GM23338 (cell line): ENCODE measurements at regions not wholly inside any gene's neighbourhood (a gene's known extent, or its start where the extent isn't known, plus 50 kb on each side); places are given as distances from the start of the nearest gene placed in this dataset.

ENCODE experiments used
- ATAC-seq: fragments of 200-7000 bp; cut with Tn5 transposase; 3 replicates; pipeline ENCODE4 v1.9.1; 2020
- DNase-seq: peaks from one replicate; pipeline ENCODE4 v3.0.0-alpha.2; 2015; ENCODE audit warnings: low spot score
- H2AFZ ChIP-seq: fragments of 200-600 bp; sonication (generic); 2 replicates; pipeline ENCODE4 v1.8.0; 2016; ENCODE audit warnings: antibody characterized with exemption, mild to moderate bottlenecking, moderate library complexity
- H3F3A ChIP-seq: fragments of 200-600 bp; sonication (generic); replicated peaks from 2 replicates; pipeline ENCODE4 v1.8.0; 2017; ENCODE audit warnings: antibody characterized with exemption, mixed run types, low read depth
- H3K27ac ChIP-seq: fragments of 200-600 bp; sonication (generic); 2 replicates; pipeline ENCODE4 v1.6.1; 2016; ENCODE audit warnings: low read depth
- H3K27me3 ChIP-seq: fragments of 200-600 bp; sonication (generic); 2 replicates; pipeline ENCODE4 v1.8.0; 2016; ENCODE audit warnings: mild to moderate bottlenecking, mixed run types, moderate library complexity; ENCODE audit not compliant: insufficient read depth
- H3K36me3 ChIP-seq: fragments of 200-600 bp; sonication (generic); 2 replicates; pipeline ENCODE4 v1.8.0; 2016; ENCODE audit warnings: mild to moderate bottlenecking; ENCODE audit not compliant: insufficient read depth
- H3K4me1 ChIP-seq: fragments of 200-600 bp; sonication (generic); 2 replicates; pipeline ENCODE4 v1.8.0; 2016; ENCODE audit warnings: mild to moderate bottlenecking, moderate library complexity; ENCODE audit not compliant: insufficient read depth
- H3K4me2 ChIP-seq: fragments of 200-600 bp; sonication (generic); 2 replicates; pipeline ENCODE4 v1.7.1; 2017; ENCODE audit warnings: mixed run types
- H3K4me3 ChIP-seq: fragments of 200-600 bp; sonication (generic); 2 replicates; pipeline ENCODE4 v1.6.1; 2016; ENCODE audit warnings: mixed run types
- H3K79me2 ChIP-seq: fragments of 200-600 bp; sonication (generic); replicated peaks from 2 replicates; pipeline ENCODE4 v1.8.0; 2017; ENCODE audit warnings: mild to moderate bottlenecking; ENCODE audit not compliant: insufficient read depth
- H3K9me2 ChIP-seq: fragments of 200-600 bp; sonication (generic); 2 replicates; pipeline ENCODE4 v1.8.0; 2017; ENCODE audit not compliant: insufficient read depth
- H4K20me1 ChIP-seq: fragments of 200-600 bp; sonication (generic); replicated peaks from 2 replicates; pipeline ENCODE4 v1.8.0; 2017; ENCODE audit warnings: mild to moderate bottlenecking; ENCODE audit not compliant: insufficient read depth
- H3K27ac Mint-ChIP-seq: 2 replicates; pipeline ENCODE4 v1.8.0; 2020; ENCODE audit warnings: inconsistent platforms, mild to moderate bottlenecking, moderate library complexity, mixed read lengths
- H3K27me3 Mint-ChIP-seq: 3 replicates; pipeline ENCODE4 v1.8.0; 2022; ENCODE audit warnings: low read depth, mild to moderate bottlenecking, moderate library complexity, mixed read lengths, inconsistent platforms; ENCODE audit not compliant: insufficient read depth, poor library complexity
- H3K36me3 Mint-ChIP-seq: 3 replicates; pipeline ENCODE4 v1.8.0; 2021; ENCODE audit warnings: low read depth, mild to moderate bottlenecking, inconsistent platforms, moderate library complexity, mixed read lengths
- H3K4me1 Mint-ChIP-seq: 3 replicates; pipeline ENCODE4 v1.8.0; 2020; ENCODE audit warnings: mild to moderate bottlenecking, inconsistent platforms, mixed read lengths
- H3K4me3 Mint-ChIP-seq: 3 replicates; pipeline ENCODE4 v1.8.0; 2021; ENCODE audit warnings: moderate library complexity, mild to moderate bottlenecking, inconsistent platforms, mixed read lengths
- H3K9me3 Mint-ChIP-seq: 3 replicates; pipeline ENCODE4 v1.8.0; 2020; ENCODE audit warnings: moderate library complexity, mild to moderate bottlenecking, inconsistent platforms, mixed read lengths
- EZH2 ChIP-seq: fragments of 200-600 bp; sonication (generic); IDR thresholded peaks from one replicate; pipeline ENCODE4 v1.8.0; 2017; ENCODE audit warnings: antibody characterized with exemption, mild to moderate bottlenecking, low read depth; ENCODE audit not compliant: unreplicated experiment
- JUNB ChIP-seq: IDR thresholded peaks from one replicate; pipeline ENCODE4 v1.6.1; 2016; ENCODE audit warnings: antibody characterized with exemption; ENCODE audit not compliant: unreplicated experiment
- NANOG ChIP-seq: IDR thresholded peaks from 2 replicates; pipeline ENCODE4 v1.6.1; 2016; ENCODE audit warnings: antibody characterized with exemption, borderline replicate concordance
- REST ChIP-seq: IDR thresholded peaks from one replicate; pipeline ENCODE4 v1.6.1; 2018; ENCODE audit warnings: antibody characterized with exemption; ENCODE audit not compliant: unreplicated experiment
- STAT1 ChIP-seq: IDR thresholded peaks from one replicate; pipeline ENCODE4 v1.6.1; 2016; ENCODE audit warnings: antibody characterized with exemption; ENCODE audit not compliant: unreplicated experiment
- ZNF114 ChIP-seq: fragments of 250-450 bp; sonication (Bioruptor Pico); IDR thresholded peaks from 2 replicates; pipeline ENCODE4 v1.5.0; 2020; ENCODE audit warnings: mild to moderate bottlenecking, moderate library complexity
- ZNF331 ChIP-seq: fragments of 250-450 bp; sonication (Bioruptor Pico); IDR thresholded peaks from 2 replicates; pipeline ENCODE4 v1.5.0; 2020; ENCODE audit warnings: low read depth, mild to moderate bottlenecking, moderate library complexity

- TF ChIP-seq JUNB (no peak), REST (no peak)
These were observed 159.1 kb upstream of the NDN start (continued) for GRCh38 chr15:23846218-23846617.

GRCh38 chr15:23850666-23851065, 163.6 kb upstream of the NDN start:
- Histone ChIP-seq H3K4me1 (no peaks in the 10 kb centered on the region; the same call in 1 of the 2 replicates), H3K36me3 (no peaks in the 10 kb centered on the region), H3K27ac (no peak overlapping the region), H3K9me2 (no peaks in the 10 kb centered on the region), H4K20me1 (no peaks in the 10 kb centered on the region), H3K4me3 (no peak overlapping the region), H3K27me3 (no peaks in the 10 kb centered on the region), H2AFZ (no peak overlapping the region), H3F3A (no peaks in the 10 kb centered on the region), H3K79me2 (no peaks in the 10 kb centered on the region), H3K4me2 (no peak overlapping the region)
- Mint-ChIP-seq H3K4me1 (no peaks in the 10 kb centered on the region), H3K36me3 (peaks cover 5% of the 10 kb centered on the region; the same call in 2 of the 3 replicates), H3K9me3 (peaks cover 81% of the 10 kb centered on the region), H3K27me3 (peaks cover 4% of the 10 kb centered on the region), H3K4me3 (no peak overlapping the region), H3K27ac (no peak overlapping the region)
- DNase-seq (no peak), ATAC-seq (no peak)
- TF ChIP-seq STAT1 (no peak), NANOG (no peak), ZNF114 (CRISPR knock-in tag) (no peak), EZH2 (no peak)

- Histone ChIP-seq H3K9me2 (no peaks in the 10 kb centered on the region), H3K36me3 (no peaks in the 10 kb centered on the region), H3K4me1 (no peaks in the 10 kb centered on the region; the same call in 1 of the 2 replicates), H3K27ac (no peak overlapping the region), H3K27me3 (no peaks in the 10 kb centered on the region), H3K79me2 (no peaks in the 10 kb centered on the region), H2AFZ (no peak overlapping the region), H3K4me2 (no peak overlapping the region), H3K4me3 (no peak overlapping the region), H3F3A (no peaks in the 10 kb centered on the region), H4K20me1 (no peaks in the 10 kb centered on the region)
- no peak for TF ChIP-seq REST
- TF ChIP-seq ZNF331 (CRISPR knock-in tag), result no peak
- no peak for TF ChIP-seq EZH2
- no peak for TF ChIP-seq STAT1
- Mint-ChIP-seq H3K4me1 (no peaks in the 10 kb centered on the region), H3K36me3 (peaks cover 5% of the 10 kb centered on the region; the same call in 2 of the 3 replicates), H3K27me3 (peaks cover 4% of the 10 kb centered on the region), H3K4me3 (no peak overlapping the region), H3K27ac (no peak overlapping the region), H3K9me3 (peaks cover 83% of the 10 kb centered on the region)
- DNase-seq (no peak), ATAC-seq (no peak)
These were observed 164.8 kb upstream of the NDN start for GRCh38 chr15:23851921-23852320.
